SHP77 (cell line): ENCODE measurements at regions not wholly inside any gene's neighbourhood (a gene's known extent, or its start where the extent isn't known, plus 50 kb on each side); places are given as distances from the start of the nearest gene placed in this dataset.

Experiments used
- DNase-seq, 2 experiments: peaks; one replicate each; lab custom pipeline; 2025; lab: John Stamatoyannopoulos, UW

DNA sequence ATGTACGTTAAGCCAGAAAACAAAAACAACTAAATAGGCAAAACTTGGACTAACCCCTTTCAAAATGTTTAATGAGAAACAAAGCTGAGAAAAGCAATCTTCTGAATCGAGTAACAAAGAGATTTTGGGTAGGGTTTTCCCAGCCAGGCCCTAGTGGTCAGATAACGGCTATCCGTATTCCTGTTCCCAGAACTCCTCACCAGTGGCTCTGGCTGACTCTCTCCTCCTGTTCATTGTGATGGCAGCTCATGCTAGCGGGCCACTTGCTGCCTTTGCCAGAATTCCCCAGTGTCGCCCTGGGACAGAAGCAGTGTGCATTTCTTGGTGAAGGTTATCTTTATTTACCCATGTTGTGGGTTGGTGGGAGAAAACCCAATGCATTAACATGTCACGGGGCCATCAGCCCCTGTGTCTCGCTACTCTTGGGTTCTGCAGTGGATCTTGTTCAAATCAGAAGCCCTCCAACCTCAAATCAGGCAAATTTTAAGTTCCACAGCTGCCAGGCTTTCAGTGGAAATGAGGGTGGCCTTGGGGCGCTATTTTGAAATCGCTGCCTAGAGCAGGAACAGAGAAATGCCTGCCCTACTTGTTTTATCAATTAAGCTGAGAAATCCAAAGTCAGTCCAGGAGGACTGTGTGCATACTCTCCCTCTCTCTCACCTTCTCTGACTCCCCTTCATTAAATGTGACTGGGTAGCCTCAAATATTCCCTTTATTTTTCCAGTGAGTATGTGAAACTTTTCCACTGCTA, 164.5 kb upstream of the NPVF start:
- DNase-seq: no peak

DNA sequence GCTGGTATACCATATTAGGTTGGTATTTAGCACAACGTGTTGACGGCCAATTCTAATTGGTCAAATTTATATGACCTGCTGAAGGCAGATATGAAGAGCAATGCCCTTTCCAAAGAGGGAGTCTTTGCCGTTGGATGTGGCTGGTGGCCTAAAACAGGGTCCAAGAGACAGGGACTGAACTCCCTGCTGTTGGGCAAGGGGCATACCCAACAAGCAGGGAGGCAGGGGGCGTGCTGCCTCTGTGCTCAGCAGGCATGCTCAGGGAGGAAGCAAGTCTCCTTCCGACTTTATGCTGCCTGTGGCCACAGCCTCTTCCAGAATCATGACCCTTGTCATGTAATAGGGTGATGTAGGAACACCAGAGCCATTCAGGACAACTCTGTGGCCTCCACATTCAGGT, 167.7 kb upstream of the NPVF start:
- no peak for DNase-seq

DNA sequence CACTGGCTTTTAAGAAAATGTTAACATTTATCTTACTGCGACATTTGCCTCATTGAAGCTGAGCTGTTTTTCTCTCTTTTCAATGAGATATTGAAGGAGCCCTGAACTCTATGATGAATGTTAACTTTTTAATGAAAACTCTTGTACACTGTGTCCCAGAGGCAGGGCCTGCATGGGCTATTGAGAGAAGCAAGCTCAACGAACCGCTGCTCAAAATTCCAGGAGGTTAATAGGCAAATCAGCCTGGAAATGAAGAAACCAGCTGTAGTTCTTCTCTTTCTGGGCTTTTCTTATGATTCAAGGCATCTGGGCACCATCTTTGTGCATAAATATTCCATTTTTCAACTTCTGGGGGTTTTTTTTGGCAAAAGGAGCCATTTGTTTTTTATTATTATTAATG, 168.4 kb upstream of the NPVF start:
- DNase-seq: no peak

DNA sequence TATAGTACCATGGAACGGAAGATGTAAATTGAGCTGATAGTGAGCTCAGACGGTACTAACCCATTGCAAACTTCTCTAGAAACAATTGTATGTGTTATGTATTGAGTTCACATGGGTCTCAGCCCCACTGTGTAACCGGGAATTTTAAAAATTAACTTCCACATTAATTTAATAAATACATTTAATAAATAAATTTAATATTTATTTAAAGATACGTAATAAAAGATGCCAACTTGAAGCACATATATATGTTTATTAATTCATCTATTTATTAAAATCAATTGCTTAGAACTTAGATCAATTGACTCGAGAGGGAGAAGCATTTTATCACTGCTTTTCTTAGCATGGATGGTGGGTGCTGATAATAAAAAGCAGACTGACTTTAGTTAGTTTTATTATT, 170.1 kb upstream of the NPVF start:
- no peak for DNase-seq

DNA sequence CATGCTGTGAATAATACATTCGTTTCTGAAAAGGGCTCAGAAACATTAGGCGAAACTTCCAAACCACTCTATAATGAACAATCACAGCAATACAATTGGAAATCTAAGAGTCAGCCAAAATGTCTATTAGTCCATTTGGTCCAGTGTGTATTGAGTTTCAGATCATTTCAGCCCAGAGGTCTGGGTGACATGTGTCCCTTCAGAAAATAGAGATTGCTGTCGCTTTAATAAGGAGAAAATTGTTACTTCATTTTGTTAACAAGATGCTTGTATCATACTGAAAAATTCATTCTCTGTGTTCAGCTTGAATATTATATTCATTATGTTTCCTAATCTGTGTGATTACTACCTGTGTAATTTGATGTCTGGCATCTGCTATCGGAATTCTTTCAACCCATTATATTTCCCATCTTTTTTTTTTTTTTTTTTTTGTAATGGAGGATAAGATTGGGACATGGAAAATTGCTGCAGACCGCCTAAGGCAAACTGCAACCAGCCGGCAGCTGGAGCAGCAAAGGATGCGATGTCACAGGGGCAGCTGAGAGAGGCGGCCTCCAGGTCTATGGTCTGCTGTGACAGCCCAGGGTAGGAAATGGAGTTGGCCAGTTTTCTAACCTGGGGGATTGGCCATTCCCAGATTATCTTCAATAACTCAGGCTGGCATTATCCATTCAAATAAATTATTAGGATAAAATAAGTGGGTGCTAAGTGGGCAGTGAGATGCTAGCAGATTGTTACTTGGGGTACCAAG, 170.9 kb upstream of the NPVF start:
- DNase-seq: no peak

DNA sequence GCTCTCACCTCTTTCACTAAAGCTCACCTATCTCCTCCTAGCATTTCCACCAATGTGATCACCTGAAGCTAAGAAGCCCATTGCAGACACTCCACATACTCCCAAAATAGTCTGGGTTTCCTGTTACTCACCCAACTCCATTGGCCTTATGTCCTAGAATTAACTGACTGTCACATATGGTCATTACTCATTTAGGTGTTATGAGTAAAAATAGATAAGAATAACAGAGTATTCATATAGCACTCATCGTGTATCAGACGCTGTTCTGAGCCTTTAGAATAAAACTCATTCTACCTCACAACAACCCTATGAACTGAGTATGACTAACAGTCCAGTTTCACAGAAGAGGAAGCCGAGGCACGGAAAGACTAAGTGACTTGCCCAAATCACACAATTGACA, 174.2 kb upstream of the NPVF start:
- no peak for DNase-seq

DNA sequence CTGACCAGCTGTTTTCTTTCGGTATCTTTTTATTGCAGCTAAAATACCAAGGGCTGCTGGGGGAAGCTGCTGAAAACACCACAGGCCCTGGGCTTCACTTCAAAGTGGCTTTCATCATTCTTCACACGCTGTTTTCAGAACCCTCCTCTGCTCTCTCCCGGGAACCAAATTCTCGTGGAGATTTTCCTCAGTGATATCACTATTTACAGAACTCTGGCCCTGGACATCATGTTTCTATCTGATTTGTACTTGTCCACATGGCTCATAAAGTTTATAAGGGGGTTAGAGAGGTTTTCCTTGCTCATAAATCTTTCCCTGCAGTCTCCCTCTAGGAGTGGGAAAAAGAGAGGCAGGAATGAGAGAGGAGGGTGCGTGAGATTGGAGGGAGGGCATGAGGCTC, 177.4 kb upstream of the NPVF start:
- DNase-seq: no peak

DNA sequence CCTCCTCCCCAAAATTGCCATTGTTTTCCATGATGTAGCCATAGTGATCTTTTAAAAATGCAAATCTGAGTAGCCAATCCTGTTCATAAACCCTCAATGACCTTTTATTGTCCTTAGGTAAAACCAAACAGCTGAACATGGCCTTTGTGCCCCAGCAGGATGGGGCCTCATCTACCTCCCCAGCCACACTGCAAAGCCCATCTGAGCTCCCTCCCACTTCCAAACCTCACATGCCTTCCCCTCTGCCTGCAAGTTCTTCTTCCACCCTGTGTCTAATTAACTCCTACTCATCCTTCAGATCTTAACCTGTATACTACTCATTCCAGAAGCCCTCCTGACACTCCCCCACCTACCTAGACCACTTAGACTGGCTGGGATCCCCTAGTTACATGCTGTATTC, 178.8 kb upstream of the NPVF start:
- DNase-seq: no peak

DNA sequence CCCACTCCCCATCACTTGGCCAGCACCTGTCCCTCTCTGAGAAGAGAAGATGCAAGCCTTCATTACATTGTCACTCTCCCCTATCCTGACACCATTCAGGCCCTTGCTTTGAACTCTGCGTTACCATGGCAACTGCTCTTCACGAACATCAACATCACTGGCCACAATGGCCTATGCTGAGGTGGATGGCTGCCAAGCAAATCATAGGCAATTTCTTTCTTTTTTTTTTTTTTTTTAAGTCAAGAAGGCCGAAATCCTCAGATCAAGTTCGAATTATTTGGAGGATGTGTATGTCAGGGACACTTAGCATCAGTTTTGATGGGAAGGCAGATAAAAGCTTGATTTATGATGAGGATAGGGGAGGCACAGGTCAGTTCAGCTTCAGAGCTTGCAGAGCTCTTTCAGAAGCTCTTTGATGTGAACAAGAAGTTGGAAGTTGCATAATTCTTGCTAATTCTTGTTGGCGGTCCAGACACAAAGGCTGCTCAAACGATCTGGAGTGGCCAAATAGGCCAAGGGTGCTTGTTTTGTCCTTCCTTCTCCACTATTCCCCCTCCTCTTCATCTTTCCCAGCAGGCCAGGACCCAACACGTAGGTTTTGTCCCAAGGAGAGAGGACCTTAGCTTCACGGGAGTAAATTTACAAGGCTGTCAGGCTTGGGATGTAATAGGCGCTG, 179.9 kb upstream of the NPVF start:
- DNase-seq: no peak

DNA sequence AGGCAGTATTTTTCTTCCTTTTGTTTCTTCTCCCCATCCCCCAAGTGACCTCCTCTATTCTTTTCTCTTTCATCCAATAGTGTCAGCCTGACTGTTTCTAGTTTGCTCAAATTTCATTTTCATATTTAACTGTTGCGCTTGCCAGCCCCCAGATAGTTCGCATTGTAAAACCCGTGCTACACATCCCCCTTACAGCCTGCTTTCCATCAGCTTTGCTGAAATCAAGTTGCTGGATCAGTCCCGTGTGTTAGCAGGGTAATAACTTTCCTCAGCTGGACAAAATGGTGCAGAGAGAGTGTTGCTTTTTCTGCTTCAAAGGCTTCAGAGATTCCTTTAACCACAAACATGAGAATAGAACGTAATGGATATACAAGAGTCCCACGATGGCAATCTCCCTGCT, 180.6 kb upstream of the NPVF start:
- no peak for DNase-seq

DNA sequence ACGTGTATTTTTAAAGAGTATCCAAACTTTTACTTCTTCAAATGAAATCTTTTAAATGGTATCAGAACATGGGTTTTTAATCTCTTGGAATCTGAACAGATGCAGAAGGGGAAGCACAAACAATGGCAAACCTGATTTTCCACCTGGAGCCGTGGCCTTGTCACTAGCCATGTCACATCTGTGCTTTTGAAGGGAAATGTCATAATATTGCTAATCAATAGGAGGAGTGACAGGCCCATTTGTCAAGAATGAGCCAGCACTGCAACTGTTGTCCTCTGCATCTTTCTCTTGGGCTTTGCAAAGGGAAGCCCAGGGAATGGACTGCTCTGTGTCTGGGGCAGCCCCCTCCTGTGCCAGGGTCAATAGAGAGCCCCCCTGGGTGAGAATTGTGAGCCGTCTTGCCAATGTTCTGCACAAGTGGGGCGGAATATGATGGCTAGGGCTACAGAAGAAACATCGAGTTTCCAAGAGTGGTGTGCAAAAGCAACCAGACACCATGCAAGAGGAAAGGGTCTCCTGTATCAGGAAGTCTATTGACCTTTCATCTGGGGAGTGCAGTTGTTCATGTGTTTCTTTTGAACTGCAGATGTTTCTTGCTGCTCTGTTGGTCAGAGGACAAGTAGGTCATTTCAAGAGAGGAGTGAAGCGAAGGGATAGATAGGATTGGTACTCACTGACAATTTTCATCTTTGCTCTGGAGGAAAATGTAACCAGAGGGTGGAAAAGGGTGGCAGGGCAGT, 181.8 kb upstream of the NPVF start:
- DNase-seq: no peak

DNA sequence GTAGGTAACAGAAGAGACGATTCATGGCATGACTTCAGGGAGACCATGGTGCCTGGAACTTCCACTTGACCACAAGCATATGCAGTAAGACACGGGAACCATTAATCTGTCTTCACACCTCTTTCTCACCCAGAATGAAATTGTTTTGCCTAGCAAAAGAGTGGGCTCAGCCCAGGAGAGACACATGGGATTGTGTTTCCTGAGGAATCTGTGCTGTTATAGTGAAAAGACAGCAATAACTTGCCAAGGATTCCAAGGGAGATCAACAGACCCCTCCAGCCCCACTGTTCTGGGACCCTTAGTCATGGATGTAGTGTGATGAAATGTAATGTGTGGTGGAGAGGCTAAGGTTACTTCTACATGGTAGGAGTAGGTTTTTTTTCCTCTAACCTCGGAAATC, 192.5 kb upstream of the NPVF start:
- no peak for DNase-seq

DNA sequence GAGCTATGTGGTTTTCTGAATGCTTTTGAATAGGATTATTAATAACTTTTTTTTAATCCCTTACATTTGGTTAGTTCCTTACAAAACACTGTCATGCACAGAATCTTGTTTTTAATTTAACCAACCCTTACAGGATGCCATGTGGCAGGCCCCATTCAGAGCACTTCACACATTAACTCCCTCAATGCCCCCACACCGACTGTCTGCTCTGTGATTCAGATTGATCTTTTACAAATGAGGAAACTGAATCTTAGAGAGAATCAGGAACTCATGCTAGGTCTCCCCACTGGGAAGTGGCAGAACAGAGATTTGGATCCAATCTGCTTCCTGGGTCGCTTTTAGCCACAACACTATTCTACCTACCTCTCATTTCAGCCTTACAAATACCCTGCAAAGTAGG, 195.8 kb upstream of the NPVF start:
- DNase-seq: no peak

DNA sequence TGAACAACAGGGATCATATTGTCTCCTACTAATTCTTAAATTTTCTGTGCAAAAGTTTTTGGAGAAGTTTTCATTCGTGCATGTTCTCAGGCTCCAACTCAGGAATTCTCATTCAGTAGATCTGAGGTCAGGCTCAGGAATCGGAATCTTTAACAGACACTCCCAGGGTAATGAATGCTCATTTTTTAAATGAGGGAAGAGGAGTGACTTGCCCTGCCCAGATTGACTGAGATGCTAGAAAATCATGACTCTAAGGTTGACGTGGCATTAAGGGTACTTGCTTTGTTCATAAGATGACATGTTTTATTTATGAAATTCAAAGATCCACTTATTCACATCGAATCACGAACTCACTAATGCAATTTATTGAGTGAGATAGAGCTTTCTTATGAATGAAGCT, 196.6 kb upstream of the NPVF start:
- DNase-seq: no peak

DNA sequence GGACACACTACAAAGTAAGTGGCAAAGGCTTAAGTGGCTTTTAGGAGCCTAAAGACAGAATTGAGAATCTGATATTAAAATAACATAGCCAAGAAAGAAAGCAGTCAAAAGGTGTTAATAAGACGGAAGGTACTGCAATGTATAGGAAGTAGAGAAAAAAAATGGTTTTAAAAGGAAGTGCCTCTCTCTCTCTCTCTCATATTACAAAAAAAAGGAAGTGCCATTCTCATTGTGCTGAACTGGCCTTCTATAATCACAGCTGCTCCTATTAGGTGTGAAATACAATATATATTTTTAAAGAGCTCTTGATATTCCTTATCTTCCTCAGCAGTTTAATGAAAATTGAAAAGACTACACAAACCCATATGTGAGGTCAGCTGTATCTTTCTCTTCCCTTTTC, 199.4 kb upstream of the NPVF start:
- no peak for DNase-seq

DNA sequence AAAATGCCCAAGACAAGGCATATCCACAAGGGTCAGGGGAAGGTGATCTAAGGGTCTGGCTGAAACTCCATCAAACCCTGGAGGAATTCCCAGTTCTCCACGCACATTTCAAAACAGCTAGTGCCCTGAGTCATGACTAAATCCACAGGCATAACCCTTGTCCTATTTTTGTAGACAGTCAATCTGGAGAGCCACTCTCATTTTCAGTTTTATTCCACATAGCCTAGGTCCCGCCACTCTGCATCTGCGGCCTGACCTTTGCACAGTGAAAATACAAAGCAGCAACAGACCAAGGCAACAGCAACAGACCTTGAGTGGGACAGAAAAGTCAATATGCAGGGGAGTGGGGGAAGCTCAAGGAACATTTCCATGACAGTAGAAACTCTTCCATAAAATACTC, 201.4 kb upstream of the NPVF start:
- no peak for DNase-seq

DNA sequence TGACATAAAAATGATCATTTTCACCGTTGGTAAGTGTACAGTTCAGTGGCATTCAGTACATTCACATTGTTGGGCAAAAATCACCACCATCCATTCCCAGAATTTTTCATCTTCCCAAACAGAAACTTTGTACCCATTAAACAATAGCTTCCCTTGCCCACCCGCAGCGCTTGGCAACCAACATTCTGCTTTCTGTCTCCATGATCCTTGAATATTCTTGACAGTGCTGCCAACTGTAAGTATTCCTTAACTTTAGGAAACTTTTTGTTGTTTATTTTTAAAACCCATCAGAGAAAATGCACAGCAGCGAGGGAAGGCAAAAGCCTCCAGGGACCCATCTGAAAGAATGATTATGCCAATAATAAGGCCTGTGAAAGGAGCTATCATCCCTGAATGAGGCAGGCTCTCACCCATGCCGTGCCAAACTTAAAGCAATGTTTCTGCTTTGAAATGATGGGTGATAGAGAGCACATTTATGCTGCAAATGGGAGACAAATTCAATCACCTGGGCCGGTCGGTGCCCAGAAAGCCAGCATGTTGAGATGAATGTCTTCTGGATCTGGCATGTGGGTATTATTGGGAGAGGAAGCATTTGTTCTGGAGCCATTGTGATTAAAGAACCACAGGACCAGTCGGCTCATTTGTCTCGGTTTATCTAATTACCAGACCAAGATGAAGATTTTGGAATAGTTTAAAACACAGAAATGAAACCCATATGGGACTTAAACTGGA, 202.1 kb upstream of the NPVF start:
- no peak for DNase-seq

DNA sequence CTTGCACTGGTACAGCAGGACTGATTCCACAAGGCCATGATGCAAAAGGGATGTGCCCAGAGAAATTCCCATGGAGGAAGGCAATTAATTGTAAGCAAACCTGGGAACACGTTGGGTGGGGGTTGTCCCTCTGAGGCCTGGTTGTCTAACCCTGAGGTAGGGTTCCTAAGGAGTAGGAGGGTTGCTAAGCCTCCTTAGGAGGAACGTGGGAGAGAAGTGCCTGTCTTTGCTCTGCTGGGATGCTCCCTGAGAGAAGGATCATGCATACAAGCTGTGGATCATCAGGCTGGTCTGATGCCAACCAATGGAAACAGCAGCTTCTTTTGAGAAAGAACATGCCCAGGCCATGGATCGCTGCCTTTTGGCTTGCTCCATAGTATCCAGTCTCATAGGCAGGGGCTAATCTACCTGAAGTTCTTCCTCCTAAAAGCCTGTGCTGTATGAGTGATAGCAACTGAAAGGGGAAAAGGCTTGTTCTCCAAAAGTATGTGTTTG, 203.7 kb upstream of the NPVF start:
- no peak for DNase-seq

DNA sequence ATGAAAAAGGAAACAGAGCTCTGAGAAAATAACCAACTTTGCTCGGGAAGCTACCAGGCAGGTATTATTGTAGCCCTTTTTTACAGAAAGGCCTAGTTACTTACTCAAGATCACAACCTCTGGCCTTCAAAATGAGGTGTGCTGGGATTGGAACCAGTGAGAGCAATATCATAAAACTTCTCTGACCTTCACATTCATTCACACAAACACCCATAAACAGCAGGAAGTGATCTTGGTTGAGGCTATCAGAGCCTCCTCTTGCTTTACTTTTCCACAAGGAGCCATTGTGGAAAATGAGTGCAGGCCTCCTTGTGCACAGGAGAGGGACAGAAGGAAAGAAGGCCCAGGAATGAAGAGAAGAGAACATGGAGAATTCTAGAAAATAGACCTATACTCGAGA, 204.5 kb upstream of the NPVF start:
- no peak for DNase-seq

DNA sequence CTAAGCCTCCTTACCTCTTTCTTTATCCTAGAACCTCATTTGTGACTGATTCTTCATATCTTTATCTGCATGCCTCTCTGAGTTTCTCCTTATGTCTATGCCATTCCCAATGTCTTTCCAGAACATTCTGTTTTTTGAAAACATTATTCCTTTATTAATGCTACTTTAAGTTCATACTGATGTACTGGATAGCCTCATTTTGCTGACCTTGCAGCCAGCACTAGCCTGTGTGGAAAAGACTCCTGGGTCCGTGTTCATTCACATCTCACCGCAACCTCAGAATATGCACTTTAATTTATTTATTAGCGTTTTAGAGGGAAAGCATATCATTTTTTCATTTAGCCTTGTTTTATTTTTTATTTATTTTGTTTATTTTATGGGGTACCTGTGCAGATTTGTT, 208.1 kb upstream of the NPVF start:
- DNase-seq: no peak

DNA sequence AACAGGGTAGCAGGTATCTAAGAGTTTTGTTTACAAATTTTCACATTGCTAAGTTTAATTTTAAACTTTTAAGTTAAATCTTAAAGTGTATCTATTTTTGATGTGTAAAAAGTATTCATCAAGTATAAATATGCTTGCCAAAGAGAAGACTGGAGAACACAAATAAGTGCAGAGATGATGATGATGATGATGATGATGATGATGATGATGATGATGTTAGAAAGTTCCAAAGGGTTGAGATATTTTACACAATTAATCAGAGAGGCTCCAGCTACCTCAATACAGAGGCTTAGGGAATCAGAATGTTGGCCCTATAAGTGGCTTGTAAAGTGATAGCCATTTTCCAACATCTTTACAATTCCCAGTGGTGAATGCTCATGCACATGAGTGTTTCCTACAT, 209.0 kb upstream of the NPVF start:
- DNase-seq: no peak

DNA sequence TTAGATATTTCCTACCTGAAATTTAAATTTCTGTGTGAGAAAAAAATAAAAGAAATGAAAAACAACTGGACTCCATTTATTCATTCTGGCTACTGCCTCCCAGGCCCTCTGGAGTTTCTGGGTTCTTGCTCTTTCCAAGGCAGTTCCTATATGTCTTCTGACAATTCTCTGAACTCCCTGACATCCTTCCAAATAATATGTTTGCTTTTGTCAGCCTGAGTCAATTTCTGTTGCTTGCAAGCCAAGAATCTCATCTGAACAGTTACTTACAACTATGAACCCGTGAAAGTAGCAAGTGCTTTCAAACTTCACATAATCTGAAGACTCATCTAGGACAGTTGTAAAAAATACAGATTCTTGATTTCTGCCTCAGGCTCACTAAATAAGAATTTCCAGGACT, 216.7 kb upstream of the NPVF start:
- DNase-seq: no peak
